ENCODE measurements at regions not wholly inside any gene's neighbourhood (a gene's known extent, or its start where the extent isn't known, plus 50 kb on each side); places are given as distances from the start of the nearest gene placed in this dataset.

DNA sequence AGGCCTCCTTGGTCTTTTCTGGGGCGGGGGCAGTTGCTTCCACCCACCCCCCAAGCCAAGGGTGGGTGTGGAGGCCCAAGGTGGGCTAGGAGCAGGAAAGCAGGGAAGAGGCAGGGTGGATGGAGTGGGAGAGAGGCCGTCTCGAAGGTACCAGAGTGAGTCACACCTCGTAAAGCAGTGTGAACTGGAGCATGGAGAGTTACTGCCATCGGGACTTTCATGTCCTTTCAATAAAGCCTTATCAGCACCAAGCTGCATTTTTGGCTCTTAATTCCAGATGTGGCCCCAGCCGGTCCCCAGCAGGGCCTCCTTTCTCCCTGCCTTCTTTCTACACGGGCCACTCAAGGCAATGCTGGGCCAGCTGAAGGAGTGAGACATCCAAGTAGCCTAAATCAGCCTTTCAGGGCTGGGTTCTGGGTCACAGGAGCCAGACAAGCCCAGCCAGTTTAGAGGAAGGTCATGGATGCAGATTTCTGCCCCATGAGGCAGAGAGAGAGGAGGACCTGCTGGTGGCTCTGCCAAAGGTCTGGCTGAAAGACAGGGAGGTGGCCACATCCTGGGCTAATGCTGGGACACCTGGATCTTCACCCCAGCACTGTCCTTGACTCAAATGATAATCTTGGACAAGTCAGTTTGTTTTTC is 59.0 kb upstream of the CD82 start (continued):
- no peak for TF ChIP-seq CBFB (CRISPR knock-in tag; IDR thresholded peaks at IDR 0.05; ENCODE audit: low read depth)
- TF ChIP-seq, protein P1, sequence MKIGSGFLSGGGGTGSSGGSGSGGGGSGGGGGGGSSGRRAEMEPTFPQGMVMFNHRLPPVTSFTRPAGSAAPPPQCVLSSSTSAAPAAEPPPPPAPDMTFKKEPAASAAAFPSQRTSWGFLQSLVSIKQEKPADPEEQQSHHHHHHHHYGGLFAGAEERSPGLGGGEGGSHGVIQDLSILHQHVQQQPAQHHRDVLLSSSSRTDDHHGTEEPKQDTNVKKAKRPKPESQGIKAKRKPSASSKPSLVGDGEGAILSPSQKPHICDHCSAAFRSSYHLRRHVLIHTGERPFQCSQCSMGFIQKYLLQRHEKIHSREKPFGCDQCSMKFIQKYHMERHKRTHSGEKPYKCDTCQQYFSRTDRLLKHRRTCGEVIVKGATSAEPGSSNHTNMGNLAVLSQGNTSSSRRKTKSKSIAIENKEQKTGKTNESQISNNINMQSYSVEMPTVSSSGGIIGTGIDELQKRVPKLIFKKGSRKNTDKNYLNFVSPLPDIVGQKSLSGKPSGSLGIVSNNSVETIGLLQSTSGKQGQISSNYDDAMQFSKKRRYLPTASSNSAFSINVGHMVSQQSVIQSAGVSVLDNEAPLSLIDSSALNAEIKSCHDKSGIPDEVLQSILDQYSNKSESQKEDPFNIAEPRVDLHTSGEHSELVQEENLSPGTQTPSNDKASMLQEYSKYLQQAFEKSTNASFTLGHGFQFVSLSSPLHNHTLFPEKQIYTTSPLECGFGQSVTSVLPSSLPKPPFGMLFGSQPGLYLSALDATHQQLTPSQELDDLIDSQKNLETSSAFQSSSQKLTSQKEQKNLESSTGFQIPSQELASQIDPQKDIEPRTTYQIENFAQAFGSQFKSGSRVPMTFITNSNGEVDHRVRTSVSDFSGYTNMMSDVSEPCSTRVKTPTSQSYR (CRISPR knock-in tag; IDR thresholded peaks at IDR 0.05) = no peak
- TF ChIP-seq, protein P2, sequence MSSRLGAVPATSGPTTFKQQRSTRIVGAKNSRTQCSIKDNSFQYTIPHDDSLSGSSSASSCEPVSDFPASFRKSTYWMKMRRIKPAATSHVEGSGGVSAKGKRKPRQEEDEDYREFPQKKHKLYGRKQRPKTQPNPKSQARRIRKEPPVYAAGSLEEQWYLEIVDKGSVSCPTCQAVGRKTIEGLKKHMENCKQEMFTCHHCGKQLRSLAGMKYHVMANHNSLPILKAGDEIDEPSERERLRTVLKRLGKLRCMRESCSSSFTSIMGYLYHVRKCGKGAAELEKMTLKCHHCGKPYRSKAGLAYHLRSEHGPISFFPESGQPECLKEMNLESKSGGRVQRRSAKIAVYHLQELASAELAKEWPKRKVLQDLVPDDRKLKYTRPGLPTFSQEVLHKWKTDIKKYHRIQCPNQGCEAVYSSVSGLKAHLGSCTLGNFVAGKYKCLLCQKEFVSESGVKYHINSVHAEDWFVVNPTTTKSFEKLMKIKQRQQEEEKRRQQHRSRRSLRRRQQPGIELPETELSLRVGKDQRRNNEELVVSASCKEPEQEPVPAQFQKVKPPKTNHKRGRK (CRISPR knock-in tag; IDR thresholded peaks at IDR 0.05; ENCODE audit: borderline replicate concordance) = no peak
- TF ChIP-seq, protein P3, sequence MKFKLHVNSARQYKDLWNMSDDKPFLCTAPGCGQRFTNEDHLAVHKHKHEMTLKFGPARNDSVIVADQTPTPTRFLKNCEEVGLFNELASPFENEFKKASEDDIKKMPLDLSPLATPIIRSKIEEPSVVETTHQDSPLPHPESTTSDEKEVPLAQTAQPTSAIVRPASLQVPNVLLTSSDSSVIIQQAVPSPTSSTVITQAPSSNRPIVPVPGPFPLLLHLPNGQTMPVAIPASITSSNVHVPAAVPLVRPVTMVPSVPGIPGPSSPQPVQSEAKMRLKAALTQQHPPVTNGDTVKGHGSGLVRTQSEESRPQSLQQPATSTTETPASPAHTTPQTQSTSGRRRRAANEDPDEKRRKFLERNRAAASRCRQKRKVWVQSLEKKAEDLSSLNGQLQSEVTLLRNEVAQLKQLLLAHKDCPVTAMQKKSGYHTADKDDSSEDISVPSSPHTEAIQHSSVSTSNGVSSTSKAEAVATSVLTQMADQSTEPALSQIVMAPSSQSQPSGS (CRISPR knock-in tag; IDR thresholded peaks at IDR 0.05; ENCODE audit: borderline replicate concordance, low read depth) = no peak
- TF ChIP-seq ZNF232 (CRISPR knock-in tag; IDR thresholded peaks at IDR 0.05) = no peak
- no peak for TF ChIP-seq NFYB (CRISPR knock-in tag; conservative IDR thresholded peaks at IDR 0.05; ENCODE audit: low read depth)
- no peak for TF ChIP-seq ZNF671 (CRISPR knock-in tag; IDR thresholded peaks at IDR 0.05)

DNA sequence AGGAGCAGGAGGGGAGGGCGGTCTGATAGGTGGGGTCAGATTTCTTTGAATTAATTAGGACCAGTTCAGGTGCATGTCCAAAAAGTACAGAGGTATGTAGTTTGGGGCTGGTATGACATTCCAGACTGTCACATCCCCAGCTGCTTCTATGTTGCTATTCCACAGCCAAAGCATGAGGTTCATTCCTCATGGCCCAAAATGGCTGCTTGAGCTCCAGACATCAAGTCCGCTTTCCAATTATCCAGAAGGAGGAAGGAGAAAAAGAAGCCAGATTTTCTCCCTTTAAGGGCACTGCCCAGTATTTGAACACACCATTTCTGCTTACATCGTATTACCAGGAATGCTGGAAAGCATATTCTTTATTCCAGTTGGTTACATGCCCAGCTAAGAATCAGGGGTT is 58.0 kb upstream of the CD82 start:
- Mint-ChIP-seq H3K27me3 (ENCODE audit: low read depth) (peaks cover 9% of the 10 kb centered on the region; the same call in 1 of the 2 replicates), H3K4me3 (no peak overlapping the region), H3K9me3 (peaks cover 10% of the 10 kb centered on the region), H3K36me3 (no peaks in the 10 kb centered on the region), H3K27ac (no peak overlapping the region), H3K4me1 (no peaks in the 10 kb centered on the region)
- ChIA-PET CTCF (interaction anchor here (0.6 to 1.1 kb wide), 2 partner anchors 16 to 40 kb away, joined by 3 read pairs; no protein-coding TSS in a partner anchor), POLR2A (no interaction called here)
- peak; percentile 74 for TF ChIP-seq GTF2I (CRISPR knock-in tag; conservative IDR thresholded peaks at IDR 0.05)
- no peak for TF ChIP-seq FOXK1 (CRISPR knock-in tag; IDR thresholded peaks at IDR 0.05)
- DNase-seq (ENCODE audit: low spot score) (no peak), ATAC-seq (no peak)

DNA sequence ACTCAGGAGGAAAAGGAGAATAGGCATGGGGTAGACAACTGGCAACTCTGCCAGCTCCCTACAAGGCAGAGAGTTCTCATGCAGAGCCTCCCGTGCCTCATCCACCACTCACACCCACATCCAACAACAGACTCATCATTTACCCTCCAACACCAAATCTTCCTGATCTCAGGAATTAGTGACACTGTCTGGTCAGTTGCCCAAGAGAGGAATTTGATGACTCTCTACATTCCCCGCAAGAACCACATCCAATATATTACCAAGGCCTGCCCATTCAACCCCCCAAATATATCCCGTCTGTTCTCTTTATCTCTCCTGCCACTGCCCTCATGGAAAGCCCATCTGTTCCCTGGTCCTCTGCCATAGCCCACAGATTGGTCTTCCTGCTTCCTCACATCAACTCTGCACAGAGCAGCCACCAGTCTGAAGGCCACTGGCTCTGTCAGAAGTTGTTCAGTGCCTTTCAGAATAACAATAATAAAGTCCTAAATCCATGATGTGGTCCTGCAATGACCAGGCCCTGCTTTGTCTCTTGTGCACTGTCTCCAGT is 57.5 kb upstream of the CD82 start:
- no peak overlapping the region for H3K4me3 Mint-ChIP-seq
- H3K4me1 Mint-ChIP-seq = no peaks in the 10 kb centered on the region
- H3K27ac Mint-ChIP-seq = no peak overlapping the region
- ATAC-seq (no peak), DNase-seq (ENCODE audit: low spot score) (no peak)
- H3K27me3 Mint-ChIP-seq (ENCODE audit: low read depth) = peaks cover 9% of the 10 kb centered on the region; the same call in 1 of the 2 replicates
- POLR2A ChIA-PET = no interaction called here
- H3K9me3 Mint-ChIP-seq = peaks cover 10% of the 10 kb centered on the region
- no peaks in the 10 kb centered on the region for H3K36me3 Mint-ChIP-seq
- CTCF ChIA-PET = no interaction called here
- TF ChIP-seq NFATC4 (CRISPR knock-in tag; IDR thresholded peaks at IDR 0.05) = no peak
- TF ChIP-seq, protein P4, sequence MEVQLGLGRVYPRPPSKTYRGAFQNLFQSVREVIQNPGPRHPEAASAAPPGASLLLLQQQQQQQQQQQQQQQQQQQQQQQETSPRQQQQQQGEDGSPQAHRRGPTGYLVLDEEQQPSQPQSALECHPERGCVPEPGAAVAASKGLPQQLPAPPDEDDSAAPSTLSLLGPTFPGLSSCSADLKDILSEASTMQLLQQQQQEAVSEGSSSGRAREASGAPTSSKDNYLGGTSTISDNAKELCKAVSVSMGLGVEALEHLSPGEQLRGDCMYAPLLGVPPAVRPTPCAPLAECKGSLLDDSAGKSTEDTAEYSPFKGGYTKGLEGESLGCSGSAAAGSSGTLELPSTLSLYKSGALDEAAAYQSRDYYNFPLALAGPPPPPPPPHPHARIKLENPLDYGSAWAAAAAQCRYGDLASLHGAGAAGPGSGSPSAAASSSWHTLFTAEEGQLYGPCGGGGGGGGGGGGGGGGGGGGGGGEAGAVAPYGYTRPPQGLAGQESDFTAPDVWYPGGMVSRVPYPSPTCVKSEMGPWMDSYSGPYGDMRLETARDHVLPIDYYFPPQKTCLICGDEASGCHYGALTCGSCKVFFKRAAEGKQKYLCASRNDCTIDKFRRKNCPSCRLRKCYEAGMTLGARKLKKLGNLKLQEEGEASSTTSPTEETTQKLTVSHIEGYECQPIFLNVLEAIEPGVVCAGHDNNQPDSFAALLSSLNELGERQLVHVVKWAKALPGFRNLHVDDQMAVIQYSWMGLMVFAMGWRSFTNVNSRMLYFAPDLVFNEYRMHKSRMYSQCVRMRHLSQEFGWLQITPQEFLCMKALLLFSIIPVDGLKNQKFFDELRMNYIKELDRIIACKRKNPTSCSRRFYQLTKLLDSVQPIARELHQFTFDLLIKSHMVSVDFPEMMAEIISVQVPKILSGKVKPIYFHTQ (CRISPR knock-in tag; IDR thresholded peaks at IDR 0.05) = no peak
- no peak for TF ChIP-seq CBFB (CRISPR knock-in tag; IDR thresholded peaks at IDR 0.05; ENCODE audit: low read depth)
- TF ChIP-seq CREM (CRISPR knock-in tag; IDR thresholded peaks at IDR 0.05) = no peak
- TF ChIP-seq, protein P5, sequence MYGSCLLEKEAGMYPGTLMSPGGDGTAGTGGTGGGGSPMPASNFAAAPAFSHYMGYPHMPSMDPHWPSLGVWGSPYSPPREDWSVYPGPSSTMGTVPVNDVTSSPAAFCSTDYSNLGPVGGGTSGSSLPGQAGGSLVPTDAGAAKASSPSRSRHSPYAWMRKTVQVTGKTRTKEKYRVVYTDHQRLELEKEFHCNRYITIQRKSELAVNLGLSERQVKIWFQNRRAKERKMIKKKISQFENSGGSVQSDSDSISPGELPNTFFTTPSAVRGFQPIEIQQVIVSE (CRISPR knock-in tag; IDR thresholded peaks at IDR 0.05; ENCODE audit: borderline replicate concordance) = no peak
- TF ChIP-seq RELA (CRISPR knock-in tag; IDR thresholded peaks at IDR 0.05; ENCODE audit: borderline replicate concordance) = no peak
- TF ChIP-seq ETV6 (CRISPR knock-in tag; IDR thresholded peaks at IDR 0.05) = no peak
- TF ChIP-seq, protein P6, sequence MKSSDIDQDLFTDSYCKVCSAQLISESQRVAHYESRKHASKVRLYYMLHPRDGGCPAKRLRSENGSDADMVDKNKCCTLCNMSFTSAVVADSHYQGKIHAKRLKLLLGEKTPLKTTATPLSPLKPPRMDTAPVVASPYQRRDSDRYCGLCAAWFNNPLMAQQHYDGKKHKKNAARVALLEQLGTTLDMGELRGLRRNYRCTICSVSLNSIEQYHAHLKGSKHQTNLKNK (CRISPR knock-in tag; IDR thresholded peaks at IDR 0.05) = no peak
- TF ChIP-seq, protein P7, sequence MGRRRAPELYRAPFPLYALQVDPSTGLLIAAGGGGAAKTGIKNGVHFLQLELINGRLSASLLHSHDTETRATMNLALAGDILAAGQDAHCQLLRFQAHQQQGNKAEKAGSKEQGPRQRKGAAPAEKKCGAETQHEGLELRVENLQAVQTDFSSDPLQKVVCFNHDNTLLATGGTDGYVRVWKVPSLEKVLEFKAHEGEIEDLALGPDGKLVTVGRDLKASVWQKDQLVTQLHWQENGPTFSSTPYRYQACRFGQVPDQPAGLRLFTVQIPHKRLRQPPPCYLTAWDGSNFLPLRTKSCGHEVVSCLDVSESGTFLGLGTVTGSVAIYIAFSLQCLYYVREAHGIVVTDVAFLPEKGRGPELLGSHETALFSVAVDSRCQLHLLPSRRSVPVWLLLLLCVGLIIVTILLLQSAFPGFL (CRISPR knock-in tag; IDR thresholded peaks at IDR 0.05; ENCODE audit: borderline replicate concordance) = no peak
- no peak for TF ChIP-seq GTF2I (CRISPR knock-in tag; conservative IDR thresholded peaks at IDR 0.05)
- TF ChIP-seq, protein P8, sequence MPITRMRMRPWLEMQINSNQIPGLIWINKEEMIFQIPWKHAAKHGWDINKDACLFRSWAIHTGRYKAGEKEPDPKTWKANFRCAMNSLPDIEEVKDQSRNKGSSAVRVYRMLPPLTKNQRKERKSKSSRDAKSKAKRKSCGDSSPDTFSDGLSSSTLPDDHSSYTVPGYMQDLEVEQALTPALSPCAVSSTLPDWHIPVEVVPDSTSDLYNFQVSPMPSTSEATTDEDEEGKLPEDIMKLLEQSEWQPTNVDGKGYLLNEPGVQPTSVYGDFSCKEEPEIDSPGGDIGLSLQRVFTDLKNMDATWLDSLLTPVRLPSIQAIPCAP (CRISPR knock-in tag; IDR thresholded peaks at IDR 0.05) = no peak
- no peak for TF ChIP-seq ZNF232 (CRISPR knock-in tag; IDR thresholded peaks at IDR 0.05)
- TF ChIP-seq, protein P9, sequence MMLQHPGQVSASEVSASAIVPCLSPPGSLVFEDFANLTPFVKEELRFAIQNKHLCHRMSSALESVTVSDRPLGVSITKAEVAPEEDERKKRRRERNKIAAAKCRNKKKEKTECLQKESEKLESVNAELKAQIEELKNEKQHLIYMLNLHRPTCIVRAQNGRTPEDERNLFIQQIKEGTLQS (CRISPR knock-in tag; conservative IDR thresholded peaks at IDR 0.05) = no peak
